ENCODE measurements at regions not wholly inside any gene's neighbourhood (a gene's known extent, or its start where the extent isn't known, plus 50 kb on each side); places are given as distances from the start of the nearest gene placed in this dataset.

- Histone ChIP-seq H3K4me1 (ENCODE audit: insufficient read depth) (no peaks in the 10 kb centered on the region), H3K9me2 (ENCODE audit: insufficient read depth) (no peaks in the 10 kb centered on the region), H3K27me3 (replicated peaks; ENCODE audit: insufficient read depth) (no peaks in the 10 kb centered on the region), H3K4me3 (no peak overlapping the region), H3K27ac (no peak overlapping the region), H3K79me2 (ENCODE audit: insufficient read depth) (no peaks in the 10 kb centered on the region), H2AFZ (no peak overlapping the region), H3F3A (ENCODE audit: insufficient read depth) (no peaks in the 10 kb centered on the region), H3K9me3 (ENCODE audit: low read depth) (no peaks in the 10 kb centered on the region), H3K36me3 (ENCODE audit: low read depth) (no peaks in the 10 kb centered on the region), H3K9ac (no peak overlapping the region), H3K4me2 (ENCODE audit: unreplicated experiment) (no peak overlapping the region), H4K20me1 (ENCODE audit: insufficient read depth) (no peaks in the 10 kb centered on the region)
- DNase-seq, result no peak
- TF ChIP-seq EZH2 (IDR thresholded peaks at IDR 0.05; ENCODE audit: insufficient read depth, poor library complexity, severe bottlenecking) (no peak), EZH2phosphoT487 (IDR thresholded peaks at IDR 0.05; ENCODE audit: insufficient read depth, low read depth) (no peak)
- 21 to 31% methylated on average over 2 of the region's 2 CpGs for WGBS, 2 experiments (ENCODE audit: low coverage in 1 of 2, low lambda C conversion rate in 2 of 2, missing lambda C conversion rate in 2 of 2)
- in situ Hi-C loops (cut with MboI), result no loop called here
Observed at GRCh38 chr13:84677836-84678235, 795.6 kb upstream of the SLITRK1 start.

- in situ Hi-C loops (cut with MboI), result no loop called here
- H3K4me1 ChIP-seq (ENCODE audit: insufficient read depth), result no peaks in the 10 kb centered on the region
- no peak overlapping the region for H2AFZ ChIP-seq
- no peak overlapping the region for H3K4me3 ChIP-seq
- H3K9me2 ChIP-seq (ENCODE audit: insufficient read depth), result no peaks in the 10 kb centered on the region
- H3K27ac ChIP-seq, result no peak overlapping the region
- TF ChIP-seq EZH2phosphoT487 (IDR thresholded peaks at IDR 0.05; ENCODE audit: insufficient read depth, low read depth) (no peak), EZH2 (IDR thresholded peaks at IDR 0.05; ENCODE audit: insufficient read depth, poor library complexity, severe bottlenecking) (no peak)
- 47 to 56% methylated on average over 3 of the region's 3 CpGs for WGBS, 2 experiments (ENCODE audit: low coverage in 1 of 2, low lambda C conversion rate in 2 of 2, missing lambda C conversion rate in 2 of 2)
- H3F3A ChIP-seq (ENCODE audit: insufficient read depth), result no peaks in the 10 kb centered on the region
- no peaks in the 10 kb centered on the region for H4K20me1 ChIP-seq (ENCODE audit: insufficient read depth)
- H3K9ac ChIP-seq, result no peak overlapping the region
- H3K79me2 ChIP-seq (ENCODE audit: insufficient read depth), result no peaks in the 10 kb centered on the region
- no peaks in the 10 kb centered on the region for H3K36me3 ChIP-seq (ENCODE audit: low read depth)
- no peaks in the 10 kb centered on the region for H3K27me3 ChIP-seq (replicated peaks; ENCODE audit: insufficient read depth)
- no peak overlapping the region for H3K4me2 ChIP-seq (ENCODE audit: unreplicated experiment)
- no peaks in the 10 kb centered on the region for H3K9me3 ChIP-seq (ENCODE audit: low read depth)
- DNase-seq, result no peak
Observed at GRCh38 chr13:84672616-84673015, 790.3 kb upstream of the SLITRK1 start.

GRCh38 chr13:84670245-84670644 is 788.0 kb upstream of the SLITRK1 start:
- TF ChIP-seq EZH2 (IDR thresholded peaks at IDR 0.05; ENCODE audit: insufficient read depth, poor library complexity, severe bottlenecking) (no peak), EZH2phosphoT487 (IDR thresholded peaks at IDR 0.05; ENCODE audit: insufficient read depth, low read depth) (no peak)
- WGBS, 2 experiments (ENCODE audit: low coverage in 1 of 2, low lambda C conversion rate in 2 of 2, missing lambda C conversion rate in 2 of 2), result 5 to 18% methylated on average over 1 of the region's 1 CpG
- no peak overlapping the region for H2AFZ ChIP-seq

GRCh38 chr13:84668637-84669036 is 786.4 kb upstream of the SLITRK1 start:
- TF ChIP-seq EZH2phosphoT487 (IDR thresholded peaks at IDR 0.05; ENCODE audit: insufficient read depth, low read depth) (no peak), EZH2 (IDR thresholded peaks at IDR 0.05; ENCODE audit: insufficient read depth, poor library complexity, severe bottlenecking) (no peak)
- Histone ChIP-seq H3K27me3 (replicated peaks; ENCODE audit: insufficient read depth) (peaks cover 6% of the 10 kb centered on the region; the same call in 1 of the 2 replicates), H3K27ac (no peak overlapping the region), H3F3A (ENCODE audit: insufficient read depth) (no peaks in the 10 kb centered on the region), H3K36me3 (ENCODE audit: low read depth) (no peaks in the 10 kb centered on the region), H2AFZ (no peak overlapping the region), H3K4me1 (ENCODE audit: insufficient read depth) (no peaks in the 10 kb centered on the region), H3K9me3 (ENCODE audit: low read depth) (no peaks in the 10 kb centered on the region), H4K20me1 (ENCODE audit: insufficient read depth) (no peaks in the 10 kb centered on the region), H3K4me2 (ENCODE audit: unreplicated experiment) (no peak overlapping the region), H3K79me2 (ENCODE audit: insufficient read depth) (no peaks in the 10 kb centered on the region), H3K9me2 (ENCODE audit: insufficient read depth) (no peaks in the 10 kb centered on the region), H3K4me3 (no peak overlapping the region), H3K9ac (no peak overlapping the region)
- in situ Hi-C loops (cut with MboI), result no loop called here
- 75 to 95% methylated on average over 1 of the region's 1 CpG for WGBS, 2 experiments (ENCODE audit: low coverage in 1 of 2, low lambda C conversion rate in 2 of 2, missing lambda C conversion rate in 2 of 2)
- DNase-seq, result no peak

More at GRCh38 chr13:84670245-84670644, 788.0 kb upstream of the SLITRK1 start:
- H3F3A ChIP-seq (ENCODE audit: insufficient read depth), result no peaks in the 10 kb centered on the region
- no peak overlapping the region for H3K9ac ChIP-seq
- H3K9me3 ChIP-seq (ENCODE audit: low read depth), result no peaks in the 10 kb centered on the region
- peaks cover 6% of the 10 kb centered on the region; the same call in 1 of the 2 replicates for H3K27me3 ChIP-seq (replicated peaks; ENCODE audit: insufficient read depth)
- H3K9me2 ChIP-seq (ENCODE audit: insufficient read depth), result no peaks in the 10 kb centered on the region
- no peaks in the 10 kb centered on the region for H3K36me3 ChIP-seq (ENCODE audit: low read depth)
- no peak overlapping the region for H3K27ac ChIP-seq
- H3K4me3 ChIP-seq, result no peak overlapping the region
- H3K79me2 ChIP-seq (ENCODE audit: insufficient read depth), result no peaks in the 10 kb centered on the region
- H3K4me1 ChIP-seq (ENCODE audit: insufficient read depth), result no peaks in the 10 kb centered on the region
- no peaks in the 10 kb centered on the region for H4K20me1 ChIP-seq (ENCODE audit: insufficient read depth)
- in situ Hi-C loops (cut with MboI), result no loop called here
- DNase-seq, result no peak
- H3K4me2 ChIP-seq (ENCODE audit: unreplicated experiment), result no peak overlapping the region

GRCh38 chr13:84662491-84662890 is 780.2 kb upstream of the SLITRK1 start:
- H4K20me1 ChIP-seq (ENCODE audit: insufficient read depth), result no peaks in the 10 kb centered on the region
- H3K9me3 ChIP-seq (ENCODE audit: low read depth), result no peaks in the 10 kb centered on the region
- H3K27ac ChIP-seq, result no peak overlapping the region
- no peaks in the 10 kb centered on the region for H3K36me3 ChIP-seq (ENCODE audit: low read depth)
- H3K9ac ChIP-seq, result no peak overlapping the region
- no peak overlapping the region for H3K4me3 ChIP-seq
- H3F3A ChIP-seq (ENCODE audit: insufficient read depth), result no peaks in the 10 kb centered on the region
- no peak overlapping the region for H2AFZ ChIP-seq
- H3K79me2 ChIP-seq (ENCODE audit: insufficient read depth), result no peaks in the 10 kb centered on the region
- in situ Hi-C loops (cut with MboI), result no loop called here
- H3K4me1 ChIP-seq (ENCODE audit: insufficient read depth), result peaks cover 11% of the 10 kb centered on the region; the same call in 1 of the 2 replicates
- peaks cover 6% of the 10 kb centered on the region; the same call in 1 of the 2 replicates for H3K27me3 ChIP-seq (replicated peaks; ENCODE audit: insufficient read depth)
- TF ChIP-seq EZH2 (IDR thresholded peaks at IDR 0.05; ENCODE audit: insufficient read depth, poor library complexity, severe bottlenecking) (no peak), EZH2phosphoT487 (IDR thresholded peaks at IDR 0.05; ENCODE audit: insufficient read depth, low read depth) (no peak)
- DNase-seq, result no peak
- no peaks in the 10 kb centered on the region; the same call in 1 of the 2 replicates for H3K9me2 ChIP-seq (ENCODE audit: insufficient read depth)
- H3K4me2 ChIP-seq (ENCODE audit: unreplicated experiment), result no peak overlapping the region
- 65 to 80% methylated on average over 3 of the region's 3 CpGs for WGBS, 2 experiments (ENCODE audit: low coverage in 1 of 2, low lambda C conversion rate in 2 of 2, missing lambda C conversion rate in 2 of 2)
